ENCODE measurements at regions not wholly inside any gene's neighbourhood (a gene's known extent, or its start where the extent isn't known, plus 50 kb on each side); places are given as distances from the start of the nearest gene placed in this dataset.

DNA sequence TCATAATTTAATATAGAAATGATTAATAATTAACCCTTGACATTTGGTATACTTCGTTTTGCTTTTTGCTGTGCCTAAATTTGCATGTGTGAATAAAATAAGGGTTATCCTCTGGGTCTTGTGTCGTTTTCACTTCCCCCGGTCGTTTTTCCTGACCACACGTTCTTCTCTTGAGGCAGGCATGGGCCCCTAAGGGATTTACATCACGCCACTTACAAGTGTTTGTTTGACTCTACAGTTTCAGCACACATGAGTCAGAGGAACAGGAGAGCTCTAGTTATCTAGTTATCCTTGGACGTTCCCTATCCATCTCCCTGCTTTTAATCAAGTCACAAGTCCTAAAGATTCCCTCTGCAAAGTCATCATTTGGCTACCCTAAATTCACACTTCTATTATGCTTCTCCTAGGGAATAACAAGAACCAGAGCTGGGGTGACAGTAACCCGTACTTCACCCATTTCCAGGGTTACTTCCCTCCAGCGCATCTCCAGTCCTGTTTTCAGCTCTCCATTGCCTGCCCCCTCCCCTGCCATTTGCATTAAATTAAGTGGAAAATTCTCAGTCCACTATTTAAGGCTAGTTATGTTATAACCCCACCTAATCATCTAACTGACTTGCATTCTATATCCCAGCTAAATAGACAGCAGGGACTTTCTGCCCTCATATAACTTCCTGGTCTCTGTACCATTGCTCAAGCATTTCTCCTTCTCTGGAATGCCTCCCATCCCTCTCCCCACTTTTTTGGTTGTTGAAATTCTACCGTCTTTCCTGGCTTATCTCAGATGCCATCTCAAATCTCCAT is 206.9 kb downstream of the PTEN start:
- TF ChIP-seq, protein P1, sequence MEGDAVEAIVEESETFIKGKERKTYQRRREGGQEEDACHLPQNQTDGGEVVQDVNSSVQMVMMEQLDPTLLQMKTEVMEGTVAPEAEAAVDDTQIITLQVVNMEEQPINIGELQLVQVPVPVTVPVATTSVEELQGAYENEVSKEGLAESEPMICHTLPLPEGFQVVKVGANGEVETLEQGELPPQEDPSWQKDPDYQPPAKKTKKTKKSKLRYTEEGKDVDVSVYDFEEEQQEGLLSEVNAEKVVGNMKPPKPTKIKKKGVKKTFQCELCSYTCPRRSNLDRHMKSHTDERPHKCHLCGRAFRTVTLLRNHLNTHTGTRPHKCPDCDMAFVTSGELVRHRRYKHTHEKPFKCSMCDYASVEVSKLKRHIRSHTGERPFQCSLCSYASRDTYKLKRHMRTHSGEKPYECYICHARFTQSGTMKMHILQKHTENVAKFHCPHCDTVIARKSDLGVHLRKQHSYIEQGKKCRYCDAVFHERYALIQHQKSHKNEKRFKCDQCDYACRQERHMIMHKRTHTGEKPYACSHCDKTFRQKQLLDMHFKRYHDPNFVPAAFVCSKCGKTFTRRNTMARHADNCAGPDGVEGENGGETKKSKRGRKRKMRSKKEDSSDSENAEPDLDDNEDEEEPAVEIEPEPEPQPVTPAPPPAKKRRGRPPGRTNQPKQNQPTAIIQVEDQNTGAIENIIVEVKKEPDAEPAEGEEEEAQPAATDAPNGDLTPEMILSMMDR (IDR thresholded peaks at IDR 0.05), result no peak
- no peak for TF ChIP-seq SIN3A (IDR thresholded peaks at IDR 0.05; ENCODE audit: borderline replicate concordance, insufficient read depth, low read depth, low read length)
- no peak for TF ChIP-seq POLR2AphosphoS5 (IDR thresholded peaks at IDR 0.05; ENCODE audit: low read depth, low read length)

Measured in Panc1 (cell line).